OCI-LY3 (cell line): ENCODE measurements at regions not wholly inside any gene's neighbourhood (a gene's known extent, or its start where the extent isn't known, plus 50 kb on each side); places are given as distances from the start of the nearest gene placed in this dataset.

Source experiments
- CTCF ChIP-seq: fragments of 200-600, 300-600 bp; sonication (generic); IDR thresholded peaks from 2 replicates; pipeline ENCODE4 v1.5.1; 2014; ENCODE audit warnings: antibody characterized with exemption, low read length, low read depth
- EZH2phosphoT487 ChIP-seq: fragments of 200-600 bp; shearing (Covaris generic); IDR thresholded peaks from 2 replicates; pipeline ENCODE4 v1.6.1; 2018; ENCODE audit warnings: antibody characterized with exemption, mixed run types, low read depth

GRCh38 chr1:177586429-177586828, 383.4 kb downstream of the SEC16B start:
- TF ChIP-seq CTCF: no peak
- no peak for TF ChIP-seq EZH2phosphoT487
